Medulla oblongata (tissue), 1 donor: ENCODE measurements at regions not wholly inside any gene's neighbourhood (a gene's known extent, or its start where the extent isn't known, plus 50 kb on each side); places are given as distances from the start of the nearest gene placed in this dataset.
"Not testable (repeated sequence)": the region's sequence is repeated elsewhere in the genome, so short reads cannot be mapped to it uniquely, and the experiment has no call there.

Experiments used
- DNase-seq: peaks from one replicate; pipeline ENCODE4 v3.0.0-alpha.2; 2015; ENCODE audit errors: extremely low spot score

DNA sequence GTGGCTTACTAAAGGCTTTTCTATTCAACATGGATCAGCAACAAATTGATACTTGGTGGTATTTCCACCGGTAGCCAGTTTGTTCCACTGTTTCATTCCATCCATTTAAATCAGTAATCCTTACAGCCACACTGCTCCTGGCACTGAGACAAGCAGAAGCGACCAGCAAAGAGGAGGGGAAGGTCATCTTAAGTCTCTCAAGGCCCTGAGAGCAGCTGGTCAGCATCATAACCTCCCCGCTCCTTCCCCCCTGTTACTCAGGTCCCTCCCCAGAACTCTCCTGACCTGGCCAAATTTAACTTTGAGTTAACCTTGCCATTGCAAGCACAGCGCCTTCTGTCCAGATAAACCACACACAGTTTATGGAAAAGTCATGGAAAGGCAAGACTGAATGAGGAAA lies 331.3 kb upstream of the KLF3 start:
- no peak for DNase-seq

DNA sequence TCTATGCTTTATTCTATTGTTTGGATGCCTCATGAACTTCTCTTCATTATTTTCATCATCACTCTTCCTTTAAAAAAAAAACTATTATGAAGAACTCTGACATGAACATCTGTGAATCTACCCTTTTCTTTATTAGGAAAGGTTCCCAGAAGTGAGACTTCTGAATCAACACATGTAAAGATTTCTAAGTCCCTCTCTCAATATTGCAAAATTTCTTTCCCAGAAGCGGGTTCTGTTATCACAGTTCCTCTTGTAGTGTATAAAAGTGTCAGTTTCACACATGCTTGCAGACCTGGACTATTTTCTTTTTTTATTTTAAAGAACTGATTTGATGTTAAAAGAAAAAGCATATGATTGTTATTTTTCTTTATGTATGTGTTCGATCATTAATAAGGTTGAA lies 330.8 kb upstream of the KLF3 start:
- no peak for DNase-seq

DNA sequence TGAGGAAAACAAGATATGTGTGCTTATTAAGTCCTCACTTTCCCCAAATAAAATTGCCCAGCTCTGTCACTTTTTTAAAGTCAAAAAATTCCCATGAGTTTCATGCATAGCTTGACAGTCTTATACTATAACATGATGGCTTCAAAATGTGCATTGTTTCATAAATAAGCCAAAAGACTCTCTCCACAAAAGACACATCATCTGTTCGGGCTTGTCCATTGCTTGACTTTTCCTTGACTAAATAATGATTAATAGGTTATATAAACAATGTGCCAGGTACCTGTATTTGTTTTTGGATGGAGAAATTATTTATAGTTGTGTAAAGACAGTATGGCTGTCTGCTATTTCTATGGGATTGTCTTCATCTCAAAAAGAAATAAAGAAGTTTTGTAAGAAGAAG lies 329.2 kb upstream of the KLF3 start:
- DNase-seq: no peak

DNA sequence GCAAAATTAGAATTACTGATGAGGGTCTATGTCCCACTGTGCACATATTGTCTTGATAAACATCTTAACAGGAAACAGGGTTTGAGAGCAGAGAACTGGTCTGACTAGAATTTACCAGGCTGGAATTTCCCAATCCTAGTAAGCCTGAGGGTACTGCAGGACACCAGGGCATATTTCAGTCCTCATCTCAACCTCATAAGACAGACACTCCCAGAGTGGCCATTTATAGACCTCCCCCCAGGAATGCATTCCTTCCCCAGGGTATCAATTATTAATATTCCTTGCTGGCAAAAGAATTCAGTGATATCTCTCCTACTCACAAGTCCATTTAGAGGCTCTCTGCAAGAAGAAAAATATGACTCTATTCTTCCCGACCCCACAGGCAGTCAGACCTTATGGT lies 325.1 kb upstream of the KLF3 start:
- DNase-seq: not testable (repeated sequence)

DNA sequence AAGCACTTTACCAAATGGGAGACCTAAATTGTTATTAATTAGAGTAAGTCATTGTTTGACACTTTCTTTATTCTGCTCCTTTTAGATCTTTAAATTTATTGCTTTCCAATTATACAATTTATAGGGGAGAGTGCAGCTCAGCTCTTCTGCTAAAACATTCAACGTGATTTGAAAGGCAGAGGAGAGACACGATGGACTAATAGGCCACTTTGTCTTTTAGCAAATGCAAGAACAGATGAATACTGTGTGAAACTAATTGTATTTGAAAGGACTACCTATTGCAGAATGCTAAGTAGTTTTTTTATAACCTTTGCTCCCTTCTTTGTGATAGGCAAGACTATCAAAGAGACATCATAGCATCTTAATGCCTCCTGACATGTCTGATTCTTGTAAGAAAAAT lies 320.4 kb upstream of the KLF3 start:
- no peak for DNase-seq

DNA sequence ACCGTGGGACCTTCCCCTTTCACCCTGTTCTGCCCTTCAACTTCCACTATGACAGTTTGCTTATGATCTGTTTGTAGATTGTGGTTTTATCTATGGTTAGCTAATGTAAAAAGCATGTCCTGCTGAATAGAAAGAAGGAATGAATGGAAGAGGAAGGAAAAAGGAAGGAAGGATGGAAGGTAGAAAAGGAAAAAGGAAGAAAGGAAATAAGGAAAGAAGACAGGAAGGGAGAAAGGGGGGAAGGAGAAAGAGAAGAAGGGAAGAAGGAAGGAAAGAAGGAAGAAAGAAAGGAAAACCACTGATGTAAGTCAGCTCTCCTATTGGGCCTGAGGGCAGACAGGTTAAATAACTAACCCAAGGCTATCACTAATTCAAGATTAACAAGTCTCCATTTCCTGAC lies 319.1 kb upstream of the KLF3 start:
- no peak for DNase-seq

DNA sequence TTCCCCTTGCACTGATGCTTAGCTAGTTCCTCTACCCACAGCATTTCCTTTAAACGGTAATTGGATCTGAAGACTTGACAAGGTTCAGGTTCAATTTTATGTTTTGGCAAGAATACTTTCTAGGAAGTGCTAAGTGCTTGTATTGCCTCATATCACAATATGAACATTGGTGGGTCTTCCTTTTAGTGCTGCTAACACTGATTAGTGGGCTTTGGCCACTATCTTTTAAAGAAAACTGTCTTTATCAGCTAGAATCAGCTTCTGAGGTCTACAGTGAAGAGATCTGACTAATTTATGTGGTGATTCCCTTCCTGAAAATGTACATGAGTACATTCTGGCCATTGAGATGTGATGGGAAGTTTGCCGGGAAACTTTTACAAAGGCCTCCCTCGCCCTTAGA lies 316.7 kb upstream of the KLF3 start:
- no peak for DNase-seq

DNA sequence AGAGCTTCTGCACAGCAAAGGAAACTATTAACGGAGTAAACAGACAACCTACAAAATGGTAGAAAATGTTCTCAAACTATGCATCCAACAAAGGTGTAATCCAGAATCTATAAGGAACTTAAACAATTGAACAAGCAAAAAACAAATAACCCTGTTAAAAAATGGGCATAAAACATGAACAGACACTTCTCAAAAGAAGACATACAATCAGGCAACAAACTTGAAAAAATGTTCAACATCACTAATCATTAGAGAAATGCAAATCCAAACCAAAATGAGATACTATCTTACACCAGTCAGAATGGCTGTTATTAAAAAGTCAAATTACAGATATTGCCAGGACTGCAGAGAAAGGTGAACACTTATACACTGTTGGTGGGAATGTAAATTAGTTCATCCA lies 309.6 kb upstream of the KLF3 start:
- no peak for DNase-seq

DNA sequence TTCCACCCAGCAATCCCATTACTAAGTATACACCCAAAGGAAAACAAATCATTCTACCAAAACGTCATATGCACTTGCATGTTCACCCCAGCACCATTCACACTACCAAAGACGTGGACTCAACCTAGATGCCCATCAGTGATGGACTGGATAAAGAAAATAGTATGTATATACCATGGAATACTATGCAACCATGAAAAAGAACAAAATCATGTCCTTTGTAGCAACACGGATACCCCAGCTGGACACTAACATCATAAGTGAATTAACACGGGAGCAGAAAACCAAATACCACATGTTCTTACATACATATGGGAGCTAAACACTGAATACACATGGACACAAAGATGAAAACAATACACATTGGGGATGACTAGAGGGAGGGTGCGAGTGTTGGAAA lies 309.1 kb upstream of the KLF3 start:
- no peak for DNase-seq

DNA sequence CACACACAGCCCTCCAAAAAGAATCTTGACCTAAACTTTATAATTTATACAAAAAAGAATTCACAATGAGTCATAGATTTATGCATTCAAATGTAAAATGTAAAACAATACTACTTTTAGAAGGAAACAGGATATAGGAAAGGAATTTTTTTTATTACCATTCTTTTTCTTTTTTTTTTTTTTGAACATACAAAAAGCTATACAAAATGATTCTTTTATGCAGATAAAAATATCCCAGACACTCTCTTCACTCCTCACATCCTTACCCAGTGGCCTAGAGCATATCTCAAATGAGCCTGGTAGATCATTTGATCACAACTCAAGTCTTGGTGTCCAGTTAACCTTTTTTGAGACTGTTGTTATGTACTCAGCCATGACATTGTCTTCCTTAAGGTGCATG lies 307.3 kb upstream of the KLF3 start:
- DNase-seq: no peak

DNA sequence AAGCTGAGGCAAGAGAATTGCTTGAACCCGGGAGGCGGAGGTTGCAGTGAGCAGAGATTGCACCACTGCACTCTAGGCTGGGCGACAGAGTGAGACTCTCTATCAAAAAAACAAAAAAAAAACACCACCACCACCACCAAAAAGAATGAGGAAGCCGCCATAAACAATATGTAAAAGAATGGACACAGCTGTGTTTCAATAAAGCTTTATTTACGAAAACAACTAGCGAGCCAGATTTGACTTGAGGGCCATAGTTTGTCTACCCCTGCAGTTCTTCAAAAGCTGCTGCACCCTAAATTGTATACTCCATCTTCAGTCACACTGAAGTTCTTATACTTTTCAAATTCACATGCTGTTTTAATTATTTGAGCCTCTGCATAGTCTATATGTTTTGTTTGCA lies 306.5 kb upstream of the KLF3 start:
- no peak for DNase-seq

DNA sequence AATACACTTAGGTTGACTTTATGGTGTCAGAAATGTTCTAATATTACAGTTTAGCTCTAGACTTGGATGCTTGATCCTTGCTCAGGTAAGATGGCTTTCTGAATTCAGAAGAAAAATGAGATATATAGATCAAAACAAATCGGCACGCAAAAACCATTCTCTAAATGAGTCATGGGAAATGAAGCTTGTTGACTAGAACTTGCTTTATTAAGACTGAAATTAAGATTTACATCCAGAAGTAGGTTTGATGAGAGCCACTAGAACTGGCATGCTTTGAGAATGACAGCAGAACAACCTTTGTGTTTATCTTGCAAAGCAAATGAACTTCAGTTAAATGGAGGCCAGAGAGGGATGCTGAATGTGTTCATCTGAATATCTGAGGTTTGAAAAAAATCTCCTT lies 304.9 kb upstream of the KLF3 start:
- no peak for DNase-seq

DNA sequence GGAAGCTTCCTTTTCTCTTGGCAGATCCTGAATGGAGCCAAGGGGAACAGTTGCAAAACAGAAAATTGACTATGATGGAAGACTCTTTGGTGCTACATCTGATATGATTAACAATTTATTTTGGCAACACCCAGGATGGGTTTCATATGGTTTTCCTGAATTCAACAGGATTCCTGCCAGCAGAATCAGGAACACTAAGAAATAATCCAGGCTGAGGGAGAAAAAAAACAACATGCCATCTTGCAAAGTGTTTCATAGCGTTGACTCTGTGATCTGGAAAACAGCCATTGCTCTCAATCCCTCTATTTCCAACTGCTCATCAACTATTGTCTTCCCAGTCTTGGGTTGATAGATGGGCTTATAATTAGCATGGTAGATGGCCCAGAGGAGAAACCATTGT lies 303.8 kb upstream of the KLF3 start:
- no peak for DNase-seq

DNA sequence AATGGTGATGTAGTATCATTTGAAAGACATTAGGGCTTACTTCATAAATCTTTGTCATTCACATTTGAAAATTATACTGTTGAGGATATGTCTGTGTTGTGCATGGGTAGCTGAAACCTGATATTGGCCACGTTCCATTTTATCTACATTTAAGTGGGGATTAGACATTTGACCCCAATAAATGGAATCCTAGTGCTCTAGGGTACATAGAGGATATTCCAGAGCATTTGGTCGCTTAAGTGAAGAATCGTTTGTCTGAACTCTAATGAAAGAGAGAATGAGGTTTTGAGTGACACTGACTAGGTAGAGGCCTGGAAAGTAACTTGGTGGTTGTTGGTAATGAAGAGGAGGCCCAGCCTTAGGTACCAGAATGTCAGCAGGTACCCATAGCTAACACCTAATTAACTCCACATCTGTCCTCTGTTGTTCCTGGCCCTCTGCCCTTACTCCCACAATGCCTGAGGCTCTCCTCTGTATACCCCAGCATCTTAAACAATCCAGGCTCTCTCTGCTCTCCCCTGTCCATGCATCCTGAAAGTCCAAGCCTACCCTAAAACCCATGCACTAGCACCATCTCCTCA lies 299.5 kb upstream of the KLF3 start:
- DNase-seq: no peak

DNA sequence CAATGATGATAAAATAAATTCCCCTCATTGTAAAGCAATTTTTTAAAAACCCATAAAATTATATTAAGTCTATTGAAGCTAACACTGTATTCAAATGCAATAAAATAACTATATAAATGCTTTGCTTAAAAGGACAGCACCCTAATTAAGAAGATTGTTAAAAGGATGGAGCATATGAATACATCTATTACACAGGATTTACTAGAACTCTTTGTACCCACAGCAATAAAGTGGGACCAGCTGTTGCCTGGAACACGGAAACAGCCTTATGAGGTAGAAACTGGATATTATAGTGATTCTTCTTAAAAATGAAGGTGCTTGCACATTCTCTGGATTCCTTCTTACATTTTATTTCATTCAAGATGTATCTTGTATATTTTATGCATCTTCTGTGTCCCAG lies 298.7 kb upstream of the KLF3 start:
- no peak for DNase-seq

DNA sequence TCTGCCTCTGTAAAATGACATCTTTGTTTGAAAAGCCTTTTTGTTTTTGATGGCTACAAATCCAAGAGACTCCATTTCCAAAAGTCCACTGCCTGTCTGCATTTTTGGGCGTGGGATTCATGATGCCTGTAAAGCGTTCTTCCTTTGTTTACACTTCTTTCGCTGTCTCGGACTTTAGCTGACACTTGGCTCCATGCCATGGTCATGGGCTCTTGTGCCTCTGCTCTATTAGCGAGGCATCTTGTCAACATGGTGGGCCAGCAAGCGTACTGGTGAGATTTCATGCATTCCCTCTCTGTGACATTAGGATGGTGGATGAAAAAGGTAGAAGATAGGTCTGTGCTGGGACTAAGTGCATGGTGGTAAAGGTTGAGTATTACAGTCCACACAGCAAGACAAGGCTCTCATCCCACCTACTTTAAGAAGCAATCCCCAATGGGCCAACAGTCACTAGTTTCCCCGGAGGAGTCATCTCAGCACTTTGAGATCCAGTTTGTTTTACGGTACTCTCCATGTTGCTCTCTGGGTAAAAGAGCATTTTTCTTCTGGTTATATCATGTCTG lies 298.2 kb upstream of the KLF3 start:
- DNase-seq: no peak

DNA sequence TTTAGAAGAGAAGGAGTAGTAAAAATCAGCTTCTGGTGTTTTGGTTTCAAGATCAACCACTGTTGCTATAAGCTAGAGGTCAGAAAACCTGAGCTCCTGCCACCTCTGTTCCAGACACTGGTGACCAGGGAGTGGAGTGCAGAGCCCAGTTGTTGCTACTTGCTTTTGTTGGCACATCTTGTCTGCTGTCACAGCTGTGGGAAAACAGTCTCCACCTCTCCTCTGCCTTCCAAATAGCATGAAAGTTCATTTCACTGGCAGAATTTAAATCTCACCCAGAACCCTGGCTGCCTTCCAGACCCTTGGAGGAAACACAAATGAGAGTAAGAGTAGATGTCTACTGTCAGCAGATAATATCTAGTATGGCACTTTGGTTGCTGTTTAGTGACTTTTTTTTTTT lies 297.5 kb upstream of the KLF3 start:
- no peak for DNase-seq

DNA sequence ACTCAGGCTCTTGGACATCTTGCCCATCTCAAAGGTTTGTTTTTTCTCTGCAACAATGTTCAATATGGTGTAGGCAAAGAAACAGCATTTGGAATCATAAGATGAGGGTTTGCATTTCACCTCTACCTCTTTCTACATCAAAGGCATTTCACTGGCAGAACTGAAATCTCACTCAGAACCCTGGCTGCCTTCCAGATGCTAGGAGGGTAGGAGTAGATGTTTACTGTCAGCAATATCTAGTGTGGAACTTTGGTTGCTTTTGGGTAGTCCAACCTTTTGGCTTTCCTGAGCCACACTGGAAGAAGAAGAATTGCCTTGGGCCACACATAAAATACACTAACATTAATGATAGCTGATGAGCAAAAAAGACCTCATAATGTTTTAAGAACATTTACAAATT lies 297.0 kb upstream of the KLF3 start:
- no peak for DNase-seq

DNA sequence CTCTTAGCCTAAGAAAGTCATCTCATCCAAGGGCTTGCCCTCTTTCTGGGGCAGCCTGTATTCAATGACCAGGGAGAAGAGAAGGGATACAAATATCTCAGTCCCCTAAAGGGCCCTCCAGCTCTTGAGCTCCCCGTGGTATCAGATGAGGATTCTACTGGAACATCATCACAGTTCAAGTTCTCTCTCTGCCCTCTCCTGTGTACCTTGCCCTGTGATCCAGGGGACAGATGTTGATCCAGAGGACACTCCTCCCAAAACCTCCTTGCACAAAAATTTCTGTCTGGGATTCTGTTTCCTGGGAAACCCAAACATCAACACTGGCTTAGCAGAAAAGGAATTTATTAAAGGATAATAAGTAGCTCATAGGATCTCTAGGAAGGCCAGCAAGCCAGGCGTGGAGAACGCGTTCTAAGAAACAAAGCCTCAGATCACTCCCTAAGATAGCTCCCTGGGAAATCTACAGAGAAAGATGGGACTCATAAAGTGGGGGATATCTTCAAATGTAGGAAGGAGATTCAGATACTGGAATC lies 296.3 kb upstream of the KLF3 start:
- no peak for DNase-seq

DNA sequence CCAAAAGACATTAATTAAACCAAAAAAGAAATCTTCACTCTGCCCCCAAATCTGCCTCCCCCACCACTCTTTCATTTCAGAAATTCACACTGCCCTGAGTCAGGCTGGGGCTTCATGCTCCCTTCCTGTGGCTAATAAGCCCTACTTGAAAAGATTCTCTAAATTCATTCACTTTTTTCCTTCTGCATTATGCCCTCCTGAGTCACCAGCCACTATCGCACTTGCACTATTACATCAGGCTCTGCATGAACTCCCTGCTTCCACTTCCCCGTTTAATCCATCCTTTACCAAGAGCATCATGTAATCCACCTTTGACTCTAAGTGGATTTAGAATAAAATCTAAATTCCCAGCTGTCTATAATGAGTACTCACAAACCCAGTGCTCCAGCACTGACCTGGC lies 295.4 kb upstream of the KLF3 start:
- DNase-seq: no peak

DNA sequence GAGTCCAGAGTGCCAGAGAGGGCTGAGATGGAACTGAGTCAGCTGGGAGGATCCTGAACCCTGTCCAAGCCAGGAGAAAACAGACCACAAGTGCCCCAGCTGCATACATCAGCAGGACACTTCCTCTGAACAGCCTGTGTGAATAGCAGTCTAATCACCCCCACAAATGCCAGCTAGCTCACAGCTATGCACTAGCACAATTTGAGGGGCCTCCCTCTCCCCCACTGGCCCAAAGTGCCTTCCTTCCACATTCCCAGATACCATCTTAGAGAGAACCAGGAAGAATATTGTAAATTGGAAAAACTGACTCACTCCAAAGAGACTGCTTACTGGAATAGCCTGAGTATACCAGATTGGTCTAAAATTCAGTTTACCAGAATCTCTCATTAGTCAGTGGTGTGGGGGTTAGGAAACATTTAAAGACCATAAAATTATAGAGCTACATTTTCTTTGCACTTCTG lies 292.6 kb upstream of the KLF3 start:
- no peak for DNase-seq

DNA sequence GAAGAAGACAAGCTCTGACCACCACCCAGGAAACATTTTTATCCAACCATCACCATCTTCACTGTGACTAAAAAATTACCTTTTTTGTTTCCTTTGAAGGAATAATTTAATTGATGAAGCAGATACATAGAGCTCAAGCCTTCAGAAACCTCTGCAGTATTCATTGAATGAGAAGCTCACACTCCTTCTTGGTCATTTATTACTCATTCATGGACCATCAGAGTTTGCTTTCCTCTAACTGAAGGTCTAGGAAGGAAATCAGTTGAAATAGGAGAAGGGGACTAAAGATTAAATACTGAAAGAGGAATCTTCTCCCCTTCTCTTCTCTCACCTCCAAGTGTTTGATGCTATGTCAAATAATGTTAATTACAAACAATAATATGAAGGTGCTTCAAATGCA lies 290.6 kb upstream of the KLF3 start:
- DNase-seq: no peak

DNA sequence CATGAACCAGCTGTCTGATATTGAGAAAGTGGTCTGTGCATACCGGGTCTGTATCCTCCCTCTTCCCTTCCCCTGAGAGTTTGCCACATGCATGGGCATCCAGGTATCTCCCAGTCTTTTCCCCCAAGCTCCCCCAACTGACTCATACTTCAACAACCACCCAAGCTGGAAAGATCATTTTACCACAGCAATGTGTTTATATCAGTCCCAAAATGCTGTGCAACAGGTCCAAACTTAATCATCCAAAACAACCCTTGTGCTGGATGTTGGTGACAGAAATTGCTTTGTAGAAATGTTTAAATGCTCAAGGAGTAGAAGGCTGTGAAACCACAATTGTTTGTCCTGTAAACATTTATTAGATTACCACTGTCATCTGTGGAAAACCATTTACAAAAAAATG lies 286.8 kb upstream of the KLF3 start:
- no peak for DNase-seq

DNA sequence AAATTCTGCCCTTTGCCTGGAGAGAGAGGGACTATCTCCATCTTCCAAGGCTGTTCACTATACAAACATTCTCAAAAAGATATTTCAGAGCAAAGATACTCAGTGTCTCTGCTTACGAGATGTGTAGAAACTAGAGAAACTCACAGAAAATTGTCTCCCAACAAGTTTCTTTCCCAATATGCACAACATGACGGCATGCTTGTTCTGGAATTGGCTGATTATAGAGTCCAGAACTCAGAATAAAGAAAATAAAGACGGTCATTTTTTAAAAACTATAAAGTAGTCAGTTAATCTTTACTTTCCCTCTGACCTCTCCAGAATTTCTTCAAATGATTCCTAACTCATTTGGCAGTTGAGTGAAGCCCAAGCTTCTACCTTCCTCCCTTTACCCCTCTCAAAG lies 285.5 kb upstream of the KLF3 start:
- DNase-seq: no peak
